Dermis microvascular lymphatic vessel endothelial cell (primary cell): ENCODE measurements at regions not wholly inside any gene's neighbourhood (a gene's known extent, or its start where the extent isn't known, plus 50 kb on each side); places are given as distances from the start of the nearest gene placed in this dataset.
A peak's percentile ranks its signal among the peaks of the same experiment; 100 is the strongest.
"Not testable (repeated sequence)": the region's sequence is repeated elsewhere in the genome, so short reads cannot be mapped to it uniquely, and the experiment has no call there.

ENCODE experiments used
- DNase-seq, 2 donors: peaks; one replicate each; pipeline versions ENCODE4 v3.0.0 to v3.0.0-alpha.2; 2010; ENCODE audit warnings: low read depth in 2 of 2

DNA sequence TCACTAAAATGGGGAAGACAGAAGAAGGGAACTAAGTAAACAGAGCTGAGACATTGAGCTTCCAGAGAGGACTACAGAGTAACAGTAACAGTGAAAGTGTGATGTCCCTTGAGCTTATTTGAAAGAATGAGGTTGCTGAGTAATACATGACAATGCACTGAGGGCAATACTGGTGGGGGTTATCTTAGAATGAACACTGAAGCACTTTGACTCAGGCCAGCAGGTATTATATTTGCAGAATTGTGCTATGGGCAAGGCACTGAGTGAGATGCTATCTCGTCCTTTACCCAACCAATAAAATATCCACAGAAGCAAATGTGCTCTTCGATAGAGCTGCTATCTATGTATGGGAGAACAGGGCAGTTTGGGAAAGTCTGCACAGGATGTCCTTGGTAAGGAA, 133.2 kb downstream of the DISP1 start:
- no peak for DNase-seq

DNA sequence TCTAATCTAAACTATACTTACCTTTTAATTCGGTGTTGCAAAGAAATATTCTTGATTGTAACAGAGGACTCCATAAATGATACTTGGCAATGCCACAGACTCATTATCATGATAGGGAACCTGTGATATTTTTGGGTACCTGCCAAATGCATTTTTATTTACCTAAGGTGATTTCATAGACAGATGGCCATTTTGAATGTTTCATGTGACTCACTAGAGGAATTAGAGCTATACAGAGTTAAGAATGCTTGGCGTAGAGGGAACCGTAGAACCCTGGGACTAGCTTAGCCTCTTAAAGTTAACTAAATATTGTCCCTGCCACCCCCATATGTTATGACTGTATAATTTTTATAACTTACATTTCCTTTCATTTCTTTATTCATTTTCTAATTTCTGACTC, 136.1 kb downstream of the DISP1 start:
- DNase-seq, result peak in 1 of 2 donors; percentile 32

DNA sequence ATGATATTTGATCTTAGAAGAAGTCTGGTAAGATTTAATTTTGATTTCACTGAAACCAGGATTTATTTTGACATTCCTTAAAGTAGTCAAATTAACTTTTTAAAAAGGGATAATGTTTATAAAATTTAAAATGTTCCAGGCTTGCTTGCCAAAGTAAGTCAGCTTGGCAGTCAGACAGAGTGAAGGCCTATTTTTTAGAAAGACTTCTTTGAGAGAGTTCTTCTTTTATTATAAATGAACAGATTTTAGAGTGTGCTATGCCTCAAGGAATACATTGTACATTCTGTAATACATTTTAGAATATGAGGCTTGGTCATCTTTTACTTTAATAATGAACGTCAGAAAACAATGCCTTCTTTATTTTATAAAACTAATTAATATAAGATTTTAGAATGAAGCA, 138.7 kb downstream of the DISP1 start:
- DNase-seq, result no peak

DNA sequence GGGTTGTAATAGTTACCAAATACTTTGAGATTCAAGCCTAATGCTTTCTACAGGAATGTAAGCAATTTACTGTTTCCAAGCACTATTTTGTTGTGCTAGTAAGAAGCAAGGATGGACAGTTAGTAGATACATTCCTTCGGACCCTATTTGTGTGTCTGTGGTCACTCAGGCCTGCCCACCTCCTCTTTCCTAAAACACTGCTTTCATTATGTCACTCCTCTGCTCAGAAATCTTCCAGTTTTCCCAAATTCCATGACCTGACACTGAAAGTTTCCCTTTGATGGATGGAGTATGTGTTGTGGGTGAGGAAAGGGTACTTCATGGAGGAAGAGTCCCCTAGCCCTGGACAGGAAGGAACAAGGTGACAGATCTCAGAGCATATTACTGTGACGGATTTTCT, 141.1 kb downstream of the DISP1 start:
- no peak for DNase-seq

GRCh38 chr1:222956601-222957000, 141.8 kb downstream of the DISP1 start:
- DNase-seq, result no peak

DNA sequence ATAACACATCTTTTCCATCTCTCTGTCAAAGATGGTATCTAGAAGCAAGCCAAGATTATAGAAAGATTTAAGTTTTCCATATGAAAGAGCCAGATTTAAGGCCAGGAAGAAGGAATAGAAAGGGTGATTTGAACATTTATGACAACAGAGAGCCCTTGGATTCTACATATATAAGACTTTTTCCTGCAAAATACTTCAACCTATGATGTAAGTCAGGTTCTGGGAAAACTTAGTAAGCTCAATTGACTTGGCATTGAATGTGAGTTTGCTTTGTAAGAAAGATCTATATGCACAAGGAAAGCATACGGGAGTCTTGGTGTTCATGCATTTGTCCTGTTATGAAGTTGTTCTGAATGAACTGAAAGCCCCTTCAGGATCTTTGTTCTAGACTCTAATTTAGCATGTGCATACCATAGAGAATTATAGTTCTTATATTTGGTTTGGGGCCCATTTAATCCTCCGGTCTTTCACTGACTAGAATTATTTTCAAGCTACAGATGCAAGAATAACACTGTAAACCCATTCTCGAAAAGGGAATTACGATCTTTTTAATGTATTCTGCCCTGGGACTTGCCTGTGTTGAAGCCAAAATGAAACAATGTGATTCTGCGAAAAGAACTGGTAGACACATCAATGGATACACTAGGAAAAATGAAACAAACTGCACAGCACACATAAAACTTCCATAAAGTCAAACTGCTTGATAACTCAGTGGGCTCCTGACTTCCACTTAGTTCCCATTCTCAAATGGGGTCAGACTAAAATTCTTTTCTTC, 152.8 kb downstream of the DISP1 start:
- no peak for DNase-seq

- DNase-seq, result no peak
These were observed 155.2 kb downstream of the DISP1 start for GRCh38 chr1:222970040-222970439.

DNA sequence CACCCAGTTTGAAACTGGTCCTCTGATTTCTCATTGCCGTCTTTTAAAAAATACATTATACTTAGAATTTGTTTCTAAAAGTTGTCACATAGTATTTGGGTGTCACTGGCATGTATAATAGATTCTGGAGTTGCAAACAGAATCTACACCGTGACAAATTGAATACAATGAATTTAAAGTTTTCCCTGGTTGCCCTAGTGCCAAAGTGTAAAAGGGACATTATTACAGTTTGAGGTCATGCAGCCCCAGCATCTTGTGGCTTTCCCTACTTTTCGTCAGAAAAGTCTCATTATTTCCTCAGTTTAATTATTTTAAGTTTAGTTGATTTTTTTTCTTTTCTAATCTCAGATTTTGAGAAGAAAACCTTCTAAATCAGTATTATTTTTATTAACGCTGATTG, 155.9 kb downstream of the DISP1 start:
- no peak for DNase-seq

DNA sequence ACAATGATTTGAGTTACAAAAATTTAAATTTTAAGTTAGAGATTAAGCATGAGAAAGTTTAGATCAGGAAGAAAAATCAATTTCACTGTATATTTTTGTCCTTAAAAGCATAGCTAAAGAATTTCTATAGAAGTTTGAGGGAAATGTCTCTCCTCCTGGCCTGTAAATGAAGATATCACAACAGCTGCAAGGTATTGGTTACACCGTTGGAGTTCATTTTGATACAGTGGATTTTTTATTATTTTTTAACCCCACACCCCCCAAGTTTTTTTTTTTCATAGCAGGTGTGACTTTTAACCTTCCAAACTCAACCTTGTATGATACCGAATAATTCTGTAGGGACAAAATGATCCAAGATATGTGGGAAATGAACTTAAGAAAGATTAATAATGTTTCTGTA, 156.3 kb downstream of the DISP1 start:
- DNase-seq, result no peak

DNA sequence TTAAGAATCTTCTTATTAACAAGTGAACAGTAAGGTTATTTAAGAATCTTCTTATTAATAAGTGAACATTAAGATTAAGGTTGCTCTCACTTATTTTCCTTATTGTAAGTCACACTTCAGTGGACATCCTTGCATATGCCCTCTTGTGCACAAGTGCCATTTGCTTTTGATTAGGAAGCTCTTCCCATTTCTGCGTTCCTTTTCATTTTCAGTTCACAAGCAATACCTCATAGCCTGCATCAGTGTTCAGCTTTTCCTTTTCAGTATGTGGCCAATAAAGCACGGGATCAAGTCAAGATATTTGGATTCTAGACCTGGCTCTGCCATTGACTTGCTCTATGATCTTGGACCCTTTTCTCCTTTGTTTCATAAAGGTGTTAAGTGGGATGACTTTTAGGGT, 158.7 kb downstream of the DISP1 start:
- no peak for DNase-seq

- DNase-seq, result no peak
These were observed 159.7 kb downstream of the DISP1 start for GRCh38 chr1:222974496-222974895.

GRCh38 chr1:222975472-222976122, 160.8 kb downstream of the DISP1 start:
- DNase-seq, result no peak

DNA sequence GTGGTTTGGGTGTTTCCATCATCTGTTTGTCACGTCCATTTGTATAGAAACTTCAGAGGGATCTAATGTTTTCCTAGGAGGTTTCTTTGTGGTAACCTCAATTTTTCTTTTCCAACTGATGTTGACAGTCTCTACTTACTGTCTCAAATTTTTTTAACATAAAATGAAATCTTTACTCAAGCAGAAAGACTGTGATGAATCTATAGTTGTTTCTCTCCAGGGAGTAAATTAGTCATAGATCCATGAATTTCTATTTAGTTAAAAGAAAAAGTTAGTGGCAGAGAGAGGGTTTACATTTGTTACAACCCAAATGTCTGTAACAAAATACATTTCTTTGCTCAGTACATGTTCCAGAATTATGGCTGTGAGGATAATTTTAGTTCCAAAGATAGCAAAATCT, 161.6 kb downstream of the DISP1 start:
- DNase-seq, result no peak

- not testable (repeated sequence) for DNase-seq
These were observed 162.5 kb downstream of the DISP1 start for GRCh38 chr1:222977294-222977693.

DNA sequence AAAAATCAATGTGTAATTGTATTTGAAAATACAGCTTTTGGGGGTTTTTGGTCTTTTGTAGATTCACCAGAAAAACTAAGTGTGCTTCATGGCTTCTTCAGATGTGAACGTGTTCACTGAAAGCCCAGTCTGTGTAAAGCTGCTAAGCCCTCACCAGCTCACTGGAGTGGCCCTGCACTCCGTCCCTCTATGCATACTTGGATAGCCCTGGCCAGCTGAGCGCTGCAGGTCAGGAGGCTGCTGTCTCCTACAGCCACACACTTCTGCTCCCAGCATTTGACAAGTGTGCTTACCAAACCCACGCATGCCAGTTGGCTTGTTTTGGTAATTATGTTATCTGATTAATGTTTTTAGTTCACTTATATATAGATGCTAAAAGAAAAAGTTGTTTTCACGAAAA, 163.5 kb downstream of the TLR5 start:
- no peak for DNase-seq

- no peak for DNase-seq
These were observed 155.4 kb downstream of the TLR5 start for GRCh38 chr1:222987674-222988076.

GRCh38 chr1:222989443-222989842, 153.6 kb downstream of the TLR5 start:
- DNase-seq, result no peak

- no peak for DNase-seq
These were observed 151.9 kb downstream of the TLR5 start for GRCh38 chr1:222991177-222991576.

DNA sequence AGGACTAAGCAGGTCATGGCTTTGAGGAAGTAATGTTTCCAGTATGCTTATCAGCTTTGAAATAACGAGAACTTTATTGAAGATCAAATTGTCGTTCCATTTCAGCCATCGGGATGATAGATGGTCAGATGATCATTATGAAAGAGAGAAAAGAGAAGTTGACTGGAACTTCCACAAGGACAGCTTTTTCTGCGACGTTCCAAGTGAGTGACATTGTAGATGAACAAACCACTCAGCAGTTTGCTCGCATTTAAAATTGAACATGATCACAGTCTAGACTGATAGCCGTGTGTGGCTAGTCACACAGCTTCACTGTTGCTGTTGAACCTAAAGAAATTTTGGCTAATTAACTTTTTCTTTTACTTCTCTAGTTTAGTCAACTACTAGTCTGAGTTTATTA, 151.1 kb downstream of the TLR5 start:
- no peak for DNase-seq

- peak; percentile 16 to 58 for DNase-seq
These were observed 148.4 kb downstream of the TLR5 start for GRCh38 chr1:222994511-222995235.

DNA sequence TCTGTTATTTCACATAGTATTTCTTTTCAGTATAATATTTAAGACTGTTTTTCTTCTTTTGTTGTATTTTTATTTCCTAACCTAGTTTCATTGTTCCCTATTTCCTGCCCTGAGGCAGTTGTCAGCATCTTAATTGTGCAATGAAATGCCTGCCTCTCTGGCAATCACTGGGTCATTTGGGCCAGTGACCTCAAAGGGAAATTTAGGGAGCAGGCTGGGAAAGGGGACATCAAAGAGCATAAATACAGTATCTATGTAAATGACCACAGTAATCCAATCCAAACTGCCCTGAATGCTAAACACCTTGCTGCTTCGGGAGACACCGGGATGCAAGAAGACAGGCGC, 147.8 kb downstream of the TLR5 start:
- peak in 1 of 2 donors; percentile 41 for DNase-seq

GRCh38 chr1:222995620-222996309, 147.3 kb downstream of the TLR5 start:
- DNase-seq, result peak in 1 of 2 donors; percentile 7
